NCI-H345 (cell line): ENCODE measurements at regions not wholly inside any gene's neighbourhood (a gene's known extent, or its start where the extent isn't known, plus 50 kb on each side); places are given as distances from the start of the nearest gene placed in this dataset.
"Not testable (repeated sequence)": the region's sequence is repeated elsewhere in the genome, so short reads cannot be mapped to it uniquely, and the experiment has no call there.

ENCODE experiments used
- DNase-seq: peaks from one replicate; lab custom pipeline; 2025; lab: John Stamatoyannopoulos, UW

GRCh38 chr4:58871509-58871908 is 1761.3 kb upstream of the IGFBP7 start:
- DNase-seq: no peak

- DNase-seq: no peak
These were observed 1738.8 kb upstream of the IGFBP7 start for GRCh38 chr4:58849026-58849425.

- DNase-seq: no peak
These were observed 1733.3 kb upstream of the IGFBP7 start for GRCh38 chr4:58843455-58843854.

- no peak for DNase-seq
These were observed 1722.9 kb upstream of the IGFBP7 start for GRCh38 chr4:58833126-58833525.

- DNase-seq: no peak
These were observed 1715.1 kb upstream of the IGFBP7 start for GRCh38 chr4:58825278-58825677.

GRCh38 chr4:58818560-58818959 is 1708.4 kb upstream of the IGFBP7 start:
- DNase-seq: not testable (repeated sequence)

- no peak for DNase-seq
These were observed 1699.8 kb upstream of the IGFBP7 start for GRCh38 chr4:58809948-58810347.

- DNase-seq: no peak
These were observed 1699.2 kb upstream of the IGFBP7 start for GRCh38 chr4:58809366-58809765.

- no peak for DNase-seq
These were observed 1698.6 kb upstream of the IGFBP7 start for GRCh38 chr4:58808817-58809216.

- DNase-seq: no peak
These were observed 1697.8 kb upstream of the IGFBP7 start for GRCh38 chr4:58807843-58808615.

GRCh38 chr4:58776627-58777026 is 1666.4 kb upstream of the IGFBP7 start:
- no peak for DNase-seq

GRCh38 chr4:58767598-58767997 is 1657.4 kb upstream of the IGFBP7 start:
- DNase-seq: no peak

- DNase-seq: no peak
These were observed 1656.6 kb upstream of the IGFBP7 start for GRCh38 chr4:58766763-58767162.

GRCh38 chr4:58761563-58761962 is 1651.4 kb upstream of the IGFBP7 start:
- DNase-seq: no peak

- DNase-seq: no peak
These were observed 1650.6 kb upstream of the IGFBP7 start for GRCh38 chr4:58760737-58761136.

GRCh38 chr4:58760100-58760499 is 1649.9 kb upstream of the IGFBP7 start:
- DNase-seq: no peak

GRCh38 chr4:58749206-58749605 is 1639.0 kb upstream of the IGFBP7 start:
- DNase-seq: no peak

- DNase-seq: no peak
These were observed 1630.7 kb upstream of the IGFBP7 start for GRCh38 chr4:58740897-58741296.

GRCh38 chr4:58739275-58739674 is 1629.1 kb upstream of the IGFBP7 start:
- no peak for DNase-seq

GRCh38 chr4:58738375-58738774 is 1628.2 kb upstream of the IGFBP7 start:
- no peak for DNase-seq

GRCh38 chr4:58734030-58734674 is 1624.0 kb upstream of the IGFBP7 start:
- DNase-seq: no peak

- DNase-seq: no peak
These were observed 1622.8 kb upstream of the IGFBP7 start for GRCh38 chr4:58732973-58733372.

- no peak for DNase-seq
These were observed 1613.8 kb upstream of the IGFBP7 start for GRCh38 chr4:58723954-58724353.

- DNase-seq: no peak
These were observed 1600.9 kb upstream of the IGFBP7 start for GRCh38 chr4:58711039-58711438.
